ENCODE measurements at regions not wholly inside any gene's neighbourhood (a gene's known extent, or its start where the extent isn't known, plus 50 kb on each side); places are given as distances from the start of the nearest gene placed in this dataset.

DNA sequence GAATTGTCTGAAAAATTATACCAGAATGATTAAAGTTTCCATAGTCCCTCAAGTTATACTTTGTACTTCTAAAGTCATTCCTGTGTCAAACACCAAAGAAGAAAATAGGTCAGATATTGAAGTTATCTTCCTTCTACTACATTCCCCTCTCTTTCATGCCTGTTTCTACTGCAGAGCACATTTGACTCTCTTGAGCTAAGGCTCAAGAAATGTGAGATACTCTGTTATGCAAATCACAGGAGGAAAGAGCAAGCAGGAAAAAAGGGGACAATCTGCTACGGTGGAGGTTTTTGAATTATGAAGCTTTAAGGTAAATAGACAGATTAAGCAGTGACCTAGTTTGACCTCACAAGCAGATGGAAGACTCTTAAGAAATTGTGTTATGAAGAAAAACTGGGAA, 198.9 kb upstream of the LDB2 start:
- no peak for FAIRE-seq

DNA sequence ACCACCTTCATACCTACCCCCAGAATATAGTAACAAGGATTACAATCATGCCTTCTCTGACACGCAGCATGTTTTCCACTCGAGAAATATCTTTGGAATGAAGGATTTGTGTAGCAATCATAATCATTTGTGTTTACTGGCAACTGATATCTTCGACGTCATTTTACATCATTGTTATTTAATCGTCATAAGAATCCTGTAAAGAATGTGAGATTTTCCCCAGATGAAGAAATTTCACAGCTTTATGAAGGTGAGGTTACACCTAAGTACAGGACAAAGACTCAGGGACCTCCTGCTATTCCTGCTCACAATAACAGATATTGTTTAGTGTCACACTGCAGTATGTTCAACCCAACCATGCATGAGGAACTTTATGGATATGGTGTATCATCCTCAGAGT, 198.2 kb upstream of the LDB2 start:
- no peak for FAIRE-seq

DNA sequence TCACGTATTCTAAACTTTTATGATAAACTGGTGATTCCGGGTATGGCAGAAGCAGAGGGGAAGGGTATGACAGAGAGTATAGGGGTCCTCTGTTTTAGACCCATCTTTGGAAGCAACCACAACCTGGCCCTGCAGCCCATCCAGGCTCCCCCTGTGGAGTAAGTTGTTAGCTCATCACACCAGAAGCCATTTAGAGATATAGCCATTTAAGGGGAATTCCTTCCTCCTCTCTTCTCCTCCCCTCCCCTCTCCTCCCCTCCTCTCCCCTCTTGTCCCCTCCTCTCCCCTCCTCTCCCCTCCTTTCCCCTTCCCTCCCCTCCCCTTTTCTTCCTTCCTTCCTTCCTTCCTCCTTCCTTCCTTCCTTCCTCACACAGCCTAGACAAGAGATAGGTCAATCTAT, 197.3 kb upstream of the LDB2 start:
- no peak for FAIRE-seq

DNA sequence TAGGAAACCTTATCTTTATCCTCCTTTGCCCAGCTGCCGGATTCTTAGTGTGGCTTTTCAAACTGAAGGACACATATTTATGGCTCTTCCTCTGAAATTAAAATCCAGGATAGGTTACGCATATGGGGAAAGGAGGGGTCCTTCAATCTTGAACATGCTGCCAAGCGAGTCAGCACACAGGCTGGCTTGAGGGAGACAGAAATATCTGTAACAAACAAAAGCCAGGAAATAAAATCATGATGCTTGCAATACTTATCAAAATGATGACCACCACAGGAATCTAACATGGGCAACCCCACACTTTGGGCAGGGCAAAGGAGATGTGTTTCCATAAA, 196.4 kb upstream of the LDB2 start:
- no peak for FAIRE-seq

DNA sequence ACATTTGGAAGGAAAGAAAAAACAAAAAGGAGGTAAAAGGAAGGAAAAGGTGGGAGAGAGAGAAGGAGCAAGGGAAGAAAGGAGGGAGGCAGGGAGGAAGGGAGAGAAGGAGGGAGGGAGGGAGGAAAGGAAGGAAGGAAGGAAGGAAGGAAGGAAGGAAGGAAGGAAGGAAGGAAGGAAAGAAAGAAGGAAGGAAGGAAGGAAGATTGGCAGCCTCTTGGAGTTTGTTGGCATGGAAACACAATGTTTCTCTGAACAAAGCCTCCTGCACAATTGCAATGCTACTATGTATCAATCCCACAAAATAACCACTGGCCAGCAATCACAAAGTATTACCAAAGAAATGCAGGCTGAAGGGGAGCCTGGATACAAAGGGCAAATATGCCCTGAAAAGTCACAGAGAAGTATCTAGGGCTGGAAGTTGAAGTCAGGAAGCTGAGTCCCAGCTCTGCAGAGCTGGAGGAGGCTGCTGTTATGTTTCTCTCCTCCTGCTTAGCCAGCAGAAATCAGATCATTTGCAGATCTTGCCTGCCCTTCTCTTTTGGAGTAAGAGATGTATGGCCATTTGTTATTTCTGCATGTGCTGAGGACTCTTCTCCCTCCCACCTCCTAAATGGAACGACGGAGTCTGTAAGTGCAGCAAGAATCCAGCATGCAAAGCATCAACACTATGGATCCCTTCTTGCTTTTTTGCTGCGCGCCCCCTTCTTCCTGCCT, 195.9 kb upstream of the LDB2 start:
- FAIRE-seq: no peak

DNA sequence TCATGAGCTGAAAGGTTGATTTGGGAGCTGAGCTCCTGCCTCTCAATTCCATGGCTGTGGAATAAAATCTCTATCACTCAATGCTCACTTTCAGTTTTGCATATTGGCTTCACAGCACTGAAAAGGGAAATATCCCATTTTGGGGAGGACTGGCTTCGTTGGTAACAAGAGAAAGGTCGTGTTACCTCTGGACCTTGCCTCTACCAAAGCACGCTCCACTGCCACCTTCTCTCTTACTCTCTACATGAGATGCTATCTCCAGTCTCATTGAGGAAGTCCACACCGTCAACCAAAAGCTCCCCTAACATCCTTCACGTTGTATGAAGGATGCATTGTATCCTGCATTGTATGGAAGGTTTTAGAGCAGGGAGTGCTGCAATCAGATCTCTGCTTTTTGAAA, 195.0 kb upstream of the LDB2 start:
- FAIRE-seq: no peak

DNA sequence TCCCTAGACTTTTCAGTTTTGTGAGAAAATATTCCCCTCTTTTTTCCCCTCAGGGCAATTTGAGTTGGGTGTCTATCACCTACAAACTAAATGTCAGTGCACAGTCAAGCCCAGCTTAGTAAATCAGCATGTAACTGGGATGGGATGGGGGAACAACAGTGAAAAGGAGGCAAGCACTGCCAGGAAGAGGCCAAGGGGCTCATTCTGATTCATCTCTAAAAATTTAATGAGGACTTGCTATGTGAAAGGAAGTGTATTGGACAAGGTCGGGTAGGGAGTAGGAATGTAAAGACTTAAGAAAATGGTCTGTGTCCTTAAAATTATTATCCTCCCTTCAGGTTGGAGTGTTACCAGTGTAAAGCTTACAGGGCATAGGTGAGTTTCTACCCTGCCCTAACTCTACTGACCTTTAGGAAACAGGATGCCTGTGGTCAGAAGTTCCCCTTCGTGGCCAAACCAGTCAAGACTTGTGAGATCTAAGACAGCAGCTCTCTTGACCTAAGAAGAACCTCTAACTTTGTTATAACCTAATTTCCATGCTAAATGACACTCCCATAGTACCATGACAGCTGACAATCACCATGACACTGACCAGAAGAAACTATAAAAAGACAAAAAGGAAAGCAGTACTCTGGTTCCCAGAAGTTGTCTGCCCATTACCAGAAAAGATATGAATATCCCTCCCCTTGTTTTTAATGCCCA, 194.4 kb upstream of the LDB2 start:
- FAIRE-seq: no peak

DNA sequence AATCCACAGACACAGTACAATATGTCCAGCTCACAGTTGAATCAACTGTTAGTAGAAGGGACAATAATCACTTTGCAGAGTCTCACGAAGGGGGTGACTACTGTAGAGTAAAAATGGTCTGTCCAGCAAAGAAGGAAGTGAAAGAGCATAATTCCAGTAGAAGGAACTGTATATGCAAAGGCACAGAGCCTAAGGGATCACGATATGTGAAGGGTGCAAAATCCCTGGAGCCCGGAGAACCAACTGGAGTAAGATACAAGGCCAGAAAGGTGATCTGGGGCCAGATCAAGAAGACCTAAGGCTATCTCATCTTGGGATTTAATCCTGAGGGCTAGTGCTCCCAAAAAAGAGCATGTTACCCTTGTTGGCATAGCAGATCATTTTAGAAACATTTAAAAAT, 192.7 kb upstream of the LDB2 start:
- FAIRE-seq: no peak

DNA sequence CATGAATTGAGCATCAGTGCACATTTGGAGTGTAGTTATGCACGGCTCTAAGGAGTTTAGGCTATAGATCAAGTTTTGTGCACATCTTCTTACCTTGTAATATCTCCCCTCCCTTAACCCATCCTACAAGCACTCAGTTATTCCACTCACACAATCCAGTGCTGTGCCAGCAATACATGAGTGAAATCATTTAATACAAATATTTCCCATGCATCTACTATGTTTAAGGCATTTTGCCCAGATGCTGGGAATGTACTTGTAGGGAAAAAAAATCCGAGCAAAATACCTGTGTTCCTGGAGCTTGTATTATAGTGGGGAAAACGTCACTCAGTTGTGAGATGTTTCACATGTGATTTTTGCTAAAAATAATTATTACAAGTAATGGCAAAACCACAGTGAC, 191.6 kb upstream of the LDB2 start:
- FAIRE-seq: no peak

DNA sequence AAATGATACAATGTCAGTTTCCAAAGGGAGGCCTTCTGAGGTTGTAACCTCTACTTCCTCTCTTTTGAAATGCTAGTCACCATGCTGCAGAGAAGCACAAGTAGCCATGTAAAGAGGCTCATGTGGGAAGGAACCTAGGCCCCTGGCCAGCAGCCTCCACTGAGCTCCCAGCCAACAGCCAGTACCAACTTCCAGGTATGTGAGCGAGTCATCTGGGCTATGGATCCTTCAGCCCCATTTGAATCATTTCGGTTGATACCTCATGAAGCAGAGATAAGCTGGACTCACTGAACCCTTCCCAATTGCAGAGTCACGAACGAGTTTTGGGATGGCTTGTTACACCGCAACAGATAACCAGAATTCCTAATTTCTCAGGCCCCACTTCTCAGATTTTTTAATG, 187.0 kb upstream of the LDB2 start:
- FAIRE-seq: no peak

DNA sequence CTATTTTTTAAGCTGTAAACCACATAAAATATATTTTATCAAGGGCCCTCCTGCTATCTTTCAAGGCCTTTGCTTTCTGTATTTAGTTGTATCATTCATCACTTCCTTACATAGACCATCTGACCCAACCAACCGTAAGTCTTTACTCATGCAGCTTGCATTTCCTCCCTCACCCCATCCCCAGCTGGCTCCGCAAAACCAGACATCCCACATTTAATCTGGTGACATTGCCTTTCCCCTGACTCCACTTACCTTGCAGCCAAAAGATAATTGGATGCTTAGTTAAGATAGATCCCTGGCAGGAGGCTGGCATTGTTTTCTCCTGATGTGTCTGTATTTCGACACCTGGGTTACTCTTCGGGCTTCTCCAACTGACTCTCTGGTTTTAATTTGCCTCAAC, 183.7 kb upstream of the LDB2 start:
- no peak for FAIRE-seq

DNA sequence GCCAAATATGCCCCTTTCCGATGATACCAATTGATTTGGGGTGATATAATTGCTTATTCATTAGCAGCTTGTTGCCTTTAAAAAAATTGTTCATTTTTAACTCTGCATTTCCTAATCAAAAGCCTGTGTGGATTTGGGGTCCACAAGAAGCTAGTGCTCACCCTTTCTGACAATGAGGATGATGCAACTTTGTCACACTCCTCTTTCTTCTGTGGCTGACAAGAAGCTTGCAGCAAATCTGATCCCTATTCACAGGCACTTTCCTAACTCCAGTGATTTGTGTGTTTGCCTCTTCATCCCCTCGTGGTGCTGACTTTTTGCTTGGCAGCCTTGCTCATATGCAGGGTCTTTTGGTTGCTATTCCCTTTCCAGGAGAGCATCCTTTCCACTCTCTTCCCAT, 182.7 kb upstream of the LDB2 start:
- no peak for FAIRE-seq

DNA sequence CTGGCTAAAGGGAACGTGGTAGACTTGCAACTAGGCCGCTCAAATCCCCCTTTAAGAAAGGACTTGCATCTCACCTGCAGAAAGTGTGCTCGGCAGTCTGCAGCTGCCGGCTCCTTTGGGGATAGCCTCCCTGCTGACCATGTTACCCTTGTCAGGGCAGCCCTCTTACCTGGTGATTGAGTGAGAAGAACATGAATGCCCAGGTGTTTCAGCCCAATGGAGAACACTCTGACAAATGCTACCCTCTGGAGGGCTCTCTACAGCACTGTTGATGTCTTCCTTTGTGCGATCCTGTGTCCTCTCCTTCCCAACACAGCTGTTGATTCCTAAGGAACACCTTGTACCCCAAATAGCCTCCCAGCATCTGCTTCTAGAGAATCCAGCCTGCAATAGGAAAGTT, 178.7 kb upstream of the LDB2 start:
- FAIRE-seq: no peak

DNA sequence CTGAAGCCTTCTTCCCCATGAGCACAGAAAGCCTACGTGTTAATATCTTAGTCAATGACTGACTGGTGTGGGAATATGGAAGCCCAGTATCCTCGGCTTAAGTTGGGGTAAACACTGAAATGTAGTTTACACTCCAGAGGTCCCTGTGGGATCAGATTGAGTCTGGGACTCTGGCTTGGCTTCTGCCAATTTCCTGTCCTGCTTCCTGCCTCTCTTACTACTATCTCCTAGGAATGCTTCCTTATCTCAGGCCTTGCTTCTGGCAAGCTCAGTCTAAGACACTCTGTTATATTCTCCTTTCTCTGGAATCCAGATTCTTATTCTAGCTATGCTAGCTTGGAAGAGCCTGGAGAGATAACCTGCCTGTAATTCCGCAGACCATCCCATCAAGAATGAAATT, 174.0 kb upstream of the LDB2 start:
- no peak for FAIRE-seq

DNA sequence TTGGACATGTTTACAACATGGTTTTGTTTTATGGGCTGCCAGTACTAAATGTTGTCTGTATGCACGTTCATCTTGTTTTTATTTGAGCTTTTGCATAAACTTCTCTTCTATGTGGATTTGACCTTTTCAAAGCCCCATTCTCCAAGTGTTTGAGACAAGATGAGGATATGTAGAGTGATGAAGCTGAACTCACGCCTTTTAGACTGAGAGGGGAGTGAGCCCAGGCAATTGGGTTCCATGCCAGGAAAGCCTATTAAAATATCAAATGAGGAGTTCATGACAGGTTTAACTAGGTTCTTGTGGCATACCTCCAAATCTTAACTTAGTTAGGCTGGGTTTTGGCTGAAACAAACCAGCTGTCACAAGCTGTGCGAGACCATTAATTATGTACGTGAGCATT, 170.4 kb upstream of the LDB2 start:
- peak; percentile 80 for FAIRE-seq

DNA sequence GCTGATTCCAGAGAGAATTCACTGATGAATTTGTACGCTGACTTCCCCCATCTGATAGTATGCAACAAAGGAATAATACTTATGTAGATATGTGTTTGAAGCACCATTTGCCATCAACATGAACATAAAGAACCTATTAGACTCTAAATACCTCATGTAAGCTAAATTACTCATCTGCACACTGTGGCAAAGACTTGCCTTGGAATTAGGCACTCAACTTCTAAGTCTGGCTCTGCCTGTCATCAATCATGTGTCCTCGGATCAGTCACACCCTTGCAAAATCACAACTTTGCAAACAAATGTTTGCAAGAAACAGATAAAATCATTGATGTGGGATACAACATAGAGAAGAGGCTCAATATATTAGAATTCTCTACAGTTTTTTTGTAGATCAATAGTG, 169.9 kb upstream of the LDB2 start:
- no peak for FAIRE-seq

DNA sequence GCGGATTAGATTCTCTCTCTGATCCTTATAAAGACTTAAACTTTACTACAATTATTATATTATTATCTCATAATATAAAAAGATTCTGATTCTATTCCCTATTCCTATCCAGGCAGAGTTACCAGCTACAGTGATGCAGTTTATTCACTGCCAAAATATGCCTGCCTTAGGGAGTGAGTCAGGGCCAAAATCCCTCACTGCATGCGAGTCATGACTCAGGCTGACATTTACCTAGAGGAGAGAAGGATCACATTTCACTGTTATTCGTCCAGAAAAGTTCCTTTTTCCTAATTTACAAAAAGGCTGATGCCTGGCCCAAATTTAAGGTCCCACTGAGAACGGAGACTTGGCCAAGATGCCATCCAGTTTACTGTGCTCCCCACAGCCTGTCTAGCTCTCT, 168.5 kb upstream of the LDB2 start:
- no peak for FAIRE-seq

DNA sequence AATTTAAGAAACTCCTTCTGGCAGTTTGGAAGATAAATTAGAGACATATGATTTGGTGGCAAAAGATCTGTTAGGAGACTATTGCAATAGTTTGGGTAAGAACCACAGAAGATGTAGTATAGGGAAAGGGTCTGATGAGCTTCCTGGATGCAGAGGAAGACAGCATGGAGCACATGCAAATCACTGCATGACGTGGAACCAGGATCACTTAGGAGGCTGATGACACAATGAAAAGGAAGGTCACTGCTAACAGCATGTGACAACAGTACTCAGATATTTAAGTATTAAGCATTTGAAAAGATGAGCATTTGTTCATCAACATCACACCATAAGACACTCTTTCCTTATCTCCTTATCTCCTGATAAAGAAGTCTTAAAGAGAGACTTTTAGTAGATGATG, 167.8 kb upstream of the LDB2 start:
- no peak for FAIRE-seq

DNA sequence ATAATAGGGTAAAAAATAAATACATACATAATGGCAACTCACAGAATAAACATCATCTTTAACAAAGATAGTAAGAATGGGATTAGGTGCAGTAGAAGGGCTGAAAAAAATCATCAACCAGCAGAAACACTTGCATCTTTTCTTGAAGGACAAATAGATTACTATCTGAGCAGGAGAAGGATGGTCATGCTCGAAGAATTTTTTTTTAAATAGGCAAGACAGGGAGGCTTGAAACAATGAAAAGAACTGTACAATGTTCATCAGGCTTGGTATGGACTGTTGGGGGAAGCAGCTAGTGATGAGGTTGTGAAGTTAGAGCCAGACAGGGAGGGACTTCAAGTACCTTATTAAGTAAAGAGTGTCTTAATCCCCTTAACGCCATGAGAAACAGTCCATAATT, 167.4 kb upstream of the LDB2 start:
- FAIRE-seq: no peak

DNA sequence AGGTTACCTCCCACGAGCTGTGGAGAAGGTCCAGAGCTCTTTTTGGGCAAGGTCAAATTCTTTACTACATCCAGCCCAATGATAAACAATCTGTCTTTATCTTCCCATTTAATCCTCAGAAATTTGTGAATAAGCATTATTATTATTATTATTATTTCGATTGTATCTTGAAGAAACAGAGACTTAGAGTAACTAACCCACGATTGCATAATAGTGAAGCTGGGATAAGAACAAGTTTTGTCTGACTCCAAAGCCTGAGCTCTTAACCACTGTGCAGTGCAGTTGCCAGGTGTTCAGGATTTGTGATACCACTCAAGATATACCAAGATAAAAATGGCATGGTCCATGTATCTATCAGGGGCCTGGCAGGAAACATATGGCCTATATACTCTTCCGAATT, 166.5 kb upstream of the LDB2 start:
- FAIRE-seq: no peak

DNA sequence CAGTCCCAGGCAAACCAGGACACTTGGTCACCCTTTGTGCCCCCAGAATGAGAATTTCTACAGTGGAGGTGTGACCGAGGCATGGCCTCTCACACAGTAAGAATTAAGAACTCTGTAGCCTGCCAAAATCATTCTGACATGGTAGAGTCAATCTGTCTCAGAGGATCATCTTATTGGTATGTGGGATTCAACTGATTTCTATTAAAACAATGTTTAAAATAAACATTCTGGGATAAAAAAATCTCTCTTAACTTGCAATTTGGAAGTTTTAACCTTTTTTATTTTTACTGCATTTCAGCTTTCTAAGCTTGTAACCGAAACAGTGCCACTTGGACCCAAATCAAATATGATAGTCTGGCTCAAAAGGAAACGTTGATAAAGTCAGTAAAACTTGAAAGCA, 165.4 kb upstream of the LDB2 start:
- FAIRE-seq: no peak

DNA sequence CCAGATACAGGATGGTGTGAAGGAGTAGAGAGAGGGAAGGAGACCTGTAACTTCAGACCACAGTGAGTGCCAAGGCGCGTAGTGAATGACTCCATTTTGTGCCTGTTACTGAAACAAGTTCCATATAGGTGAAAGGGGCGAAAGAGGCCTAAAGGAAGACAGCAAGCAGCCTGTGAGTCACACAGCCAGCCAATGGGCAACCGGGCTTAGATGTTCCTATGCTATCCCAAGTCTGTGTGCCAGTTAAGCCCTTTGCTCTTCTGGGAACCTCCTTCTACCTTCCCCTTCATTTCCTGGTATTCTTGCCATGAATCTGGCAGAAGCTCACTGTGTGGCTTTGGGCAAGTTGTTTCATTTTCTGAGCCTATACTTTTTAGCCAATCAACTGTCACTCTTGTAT, 161.8 kb upstream of the LDB2 start:
- FAIRE-seq: no peak

DNA sequence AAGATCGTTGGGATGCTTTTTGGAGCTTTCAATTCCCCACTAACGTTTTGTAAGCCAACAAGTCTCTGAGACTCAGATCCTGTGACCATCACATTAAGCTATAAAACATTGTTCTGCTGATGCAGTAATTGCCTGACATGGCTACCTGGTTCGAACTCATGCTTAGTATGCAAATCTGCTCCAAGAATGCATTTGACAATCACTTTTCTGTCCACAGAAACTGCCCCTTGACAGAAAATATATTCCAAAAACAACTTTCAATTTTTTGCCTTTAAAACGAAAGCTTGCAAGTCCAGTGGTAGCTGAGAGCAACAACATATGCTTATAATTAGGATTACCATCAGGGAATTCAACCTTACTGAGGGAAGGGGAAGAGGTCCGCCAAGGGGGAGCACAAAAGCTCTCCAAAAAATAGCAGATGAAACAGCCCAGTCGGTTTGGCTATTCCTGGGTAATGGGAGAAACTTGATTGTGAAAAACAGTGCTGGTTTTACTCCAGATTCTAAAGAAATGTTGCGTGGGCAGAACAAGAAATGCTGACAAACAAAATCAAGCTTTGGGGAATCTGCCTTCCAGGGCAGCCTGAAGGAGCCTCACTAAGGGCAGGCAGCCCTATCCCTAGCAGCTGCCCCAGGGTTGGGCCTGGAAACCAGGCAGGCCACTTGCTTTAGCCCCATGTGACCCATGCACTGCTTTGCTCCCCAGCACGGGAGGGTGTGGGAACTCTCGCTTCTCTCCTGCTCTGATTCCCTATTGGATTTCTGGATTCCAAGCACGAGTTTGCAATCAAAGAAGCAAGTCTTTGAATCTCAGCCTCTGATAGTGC, 160.7 kb upstream of the LDB2 start:
- FAIRE-seq: peak; percentile 85

DNA sequence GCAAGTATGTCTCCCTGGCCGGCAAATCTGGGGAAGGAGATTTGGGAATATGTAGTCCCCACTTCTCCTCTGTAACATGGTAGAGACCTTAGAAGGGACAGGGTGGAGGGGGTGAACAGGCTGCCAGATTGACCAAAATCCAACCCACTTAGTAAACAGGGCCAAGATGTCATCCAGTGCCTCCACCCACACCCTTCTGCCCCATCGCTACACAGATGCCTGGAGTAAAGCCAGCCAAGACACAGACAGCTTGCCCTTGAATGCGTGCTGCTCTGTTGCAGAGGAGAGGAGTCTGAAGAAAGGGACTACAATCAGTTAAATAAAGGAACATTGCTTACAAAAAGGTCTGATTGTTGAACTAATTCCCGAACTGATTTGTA, 160.1 kb upstream of the LDB2 start:
- no peak for FAIRE-seq
